ENCODE measurements at regions not wholly inside any gene's neighbourhood (a gene's known extent, or its start where the extent isn't known, plus 50 kb on each side); places are given as distances from the start of the nearest gene placed in this dataset.
A peak's percentile ranks its signal among the peaks of the same experiment; 100 is the strongest.

- no peak for DNase-seq (ENCODE audit: low read depth)
Measured at GRCh38 chr11:131232261-131232660, 138.2 kb upstream of the NTM start.

GRCh38 chr11:131234221-131234620, 136.2 kb upstream of the NTM start:
- DNase-seq (ENCODE audit: low read depth), result no peak

GRCh38 chr11:131235328-131236298, 134.8 kb upstream of the NTM start:
- DNase-seq (ENCODE audit: low read depth), result no peak

GRCh38 chr11:131240421-131240820, 130.0 kb upstream of the NTM start:
- DNase-seq (ENCODE audit: low read depth), result no peak

- DNase-seq (ENCODE audit: low read depth), result no peak
Measured at GRCh38 chr11:131242476-131243000, 127.9 kb upstream of the NTM start.

- DNase-seq (ENCODE audit: low read depth), result no peak
Measured at GRCh38 chr11:131246156-131246555, 124.3 kb upstream of the NTM start.

GRCh38 chr11:131246663-131247062, 123.8 kb upstream of the NTM start:
- DNase-seq (ENCODE audit: low read depth), result no peak

- DNase-seq (ENCODE audit: low read depth), result peak; percentile 5
Measured at GRCh38 chr11:131248588-131248987, 121.8 kb upstream of the NTM start.

GRCh38 chr11:131253142-131253655, 117.2 kb upstream of the NTM start:
- DNase-seq (ENCODE audit: low read depth), result no peak

GRCh38 chr11:131253656-131254151, 116.7 kb upstream of the NTM start:
- no peak for DNase-seq (ENCODE audit: low read depth)

GRCh38 chr11:131254254-131254653, 116.2 kb upstream of the NTM start:
- no peak for DNase-seq (ENCODE audit: low read depth)

GRCh38 chr11:131274233-131274632, 96.2 kb upstream of the NTM start:
- DNase-seq (ENCODE audit: low read depth), result no peak

GRCh38 chr11:131275580-131275979, 94.8 kb upstream of the NTM start:
- DNase-seq (ENCODE audit: low read depth), result no peak

- no peak for DNase-seq (ENCODE audit: low read depth)
Measured at GRCh38 chr11:131278472-131278871, 91.9 kb upstream of the NTM start.

GRCh38 chr11:131279654-131280384, 90.6 kb upstream of the NTM start:
- peak; percentile 3 for DNase-seq (ENCODE audit: low read depth)

- DNase-seq (ENCODE audit: low read depth), result no peak
Measured at GRCh38 chr11:131281316-131281715, 89.1 kb upstream of the NTM start.

- no peak for DNase-seq (ENCODE audit: low read depth)
Measured at GRCh38 chr11:131284041-131284440, 86.4 kb upstream of the NTM start.

- DNase-seq (ENCODE audit: low read depth), result no peak
Measured at GRCh38 chr11:131288521-131289091, 81.8 kb upstream of the NTM start.

- no peak for DNase-seq (ENCODE audit: low read depth)
Measured at GRCh38 chr11:131290185-131290584, 80.2 kb upstream of the NTM start.

GRCh38 chr11:131295986-131296385, 74.4 kb upstream of the NTM start:
- no peak for DNase-seq (ENCODE audit: low read depth)

GRCh38 chr11:131297441-131297840, 73.0 kb upstream of the NTM start:
- no peak for DNase-seq (ENCODE audit: low read depth)

Measured in LHCN-M2 (cell line).